ENCODE measurements at regions not wholly inside any gene's neighbourhood (a gene's known extent, or its start where the extent isn't known, plus 50 kb on each side); places are given as distances from the start of the nearest gene placed in this dataset.

- DNase-seq (no peak), ATAC-seq (ENCODE audit: low read depth) (no peak)
- ChIA-PET POLR2A (no interaction called here), CTCF (no interaction called here)
- intact Hi-C loops (cut with micrococcal nuclease): no loop called here
- Mint-ChIP-seq H3K27ac (no peak overlapping the region), H3K4me3 (no peak overlapping the region), H3K9me3 (no peaks in the 10 kb centered on the region), H3K36me3 (ENCODE audit: low read depth) (no peaks in the 10 kb centered on the region), H3K27me3 (no peaks in the 10 kb centered on the region), H3K4me1 (no peaks in the 10 kb centered on the region)
- no peak for TF ChIP-seq CTCF (IDR thresholded peaks at IDR 0.05)
These were observed 118.2 kb upstream of the ADGRL2 start for GRCh38 chr1:81682490-81682889.

GRCh38 chr1:81681601-81682266, 119.0 kb upstream of the ADGRL2 start:
- H3K4me3 Mint-ChIP-seq: no peak overlapping the region
- ChIA-PET CTCF (no interaction called here), POLR2A (no interaction called here)
- DNase-seq (no peak), ATAC-seq (ENCODE audit: low read depth) (no peak)
- H3K27ac Mint-ChIP-seq: no peak overlapping the region
- intact Hi-C loops (cut with micrococcal nuclease): no loop called here
- H3K4me1 Mint-ChIP-seq: no peaks in the 10 kb centered on the region
- H3K9me3 Mint-ChIP-seq: no peaks in the 10 kb centered on the region
- no peaks in the 10 kb centered on the region for H3K27me3 Mint-ChIP-seq
- no peak for TF ChIP-seq CTCF (IDR thresholded peaks at IDR 0.05)
- H3K36me3 Mint-ChIP-seq (ENCODE audit: low read depth): no peaks in the 10 kb centered on the region

GRCh38 chr1:81681114-81681513, 119.6 kb upstream of the ADGRL2 start:
- Mint-ChIP-seq H3K27ac (no peak overlapping the region), H3K9me3 (no peaks in the 10 kb centered on the region), H3K4me3 (no peak overlapping the region), H3K36me3 (ENCODE audit: low read depth) (no peaks in the 10 kb centered on the region), H3K27me3 (no peaks in the 10 kb centered on the region), H3K4me1 (no peaks in the 10 kb centered on the region)
- DNase-seq (no peak), ATAC-seq (ENCODE audit: low read depth) (no peak)
- ChIA-PET CTCF (no interaction called here), POLR2A (no interaction called here)
- no peak for TF ChIP-seq CTCF (IDR thresholded peaks at IDR 0.05)
- intact Hi-C loops (cut with micrococcal nuclease): no loop called here

- POLR2A ChIA-PET: no interaction called here
These were observed 120.8 kb upstream of the ADGRL2 start for GRCh38 chr1:81679942-81680341.

GRCh38 chr1:81678779-81679178, 122.0 kb upstream of the ADGRL2 start:
- ATAC-seq (ENCODE audit: low read depth) (no peak), DNase-seq (no peak)
- intact Hi-C loops (cut with micrococcal nuclease): no loop called here
- Mint-ChIP-seq H3K36me3 (ENCODE audit: low read depth) (no peaks in the 10 kb centered on the region), H3K9me3 (no peaks in the 10 kb centered on the region), H3K27ac (no peak overlapping the region), H3K4me3 (no peak overlapping the region), H3K27me3 (no peaks in the 10 kb centered on the region), H3K4me1 (no peaks in the 10 kb centered on the region)
- ChIA-PET POLR2A (no interaction called here), CTCF (no interaction called here)
- no peak for TF ChIP-seq CTCF (IDR thresholded peaks at IDR 0.05)

More at GRCh38 chr1:81679942-81680341, 120.8 kb upstream of the ADGRL2 start:
- H3K9me3 Mint-ChIP-seq: no peaks in the 10 kb centered on the region
- TF ChIP-seq CTCF (IDR thresholded peaks at IDR 0.05): no peak
- no peaks in the 10 kb centered on the region for H3K27me3 Mint-ChIP-seq
- no peak overlapping the region for H3K4me3 Mint-ChIP-seq
- no peak overlapping the region for H3K27ac Mint-ChIP-seq
- no peaks in the 10 kb centered on the region for H3K36me3 Mint-ChIP-seq (ENCODE audit: low read depth)
- CTCF ChIA-PET: no interaction called here
- intact Hi-C loops (cut with micrococcal nuclease): no loop called here
- ATAC-seq (ENCODE audit: low read depth): no peak
- DNase-seq: no peak
- H3K4me1 Mint-ChIP-seq: no peaks in the 10 kb centered on the region
